Activated naive CD4-positive, alpha-beta T cell treated with anti-CD3 and anti-CD28 coated beads, Interleukin-2, amount 50 U/mL, for 72 hours (primary cell): ENCODE measurements at regions not wholly inside any gene's neighbourhood (a gene's known extent, or its start where the extent isn't known, plus 50 kb on each side); places are given as distances from the start of the nearest gene placed in this dataset.
"Not testable (repeated sequence)": the region's sequence is repeated elsewhere in the genome, so short reads cannot be mapped to it uniquely, and the experiment has no call there.

Experiments used
- ATAC-seq, 2 donors: fragments of 150-1000 bp; cut with Tn5 transposase; 2 replicates each; pipeline ENCODE4 v1.10.0; 2021; ENCODE audit warnings: mild to moderate bottlenecking in 2 of 2, moderate library complexity in 2 of 2
- DNase-seq, 2 donors: peaks; one replicate each; pipeline ENCODE4 v3.0.0; 2021 to 2022; ENCODE audit warnings: low spot score in 2 of 2
- H3K27ac Mint-ChIP-seq, 2 donors: one replicate each; pipeline ENCODE4 v1.8.0; 2022; ENCODE audit warnings: mild to moderate bottlenecking in 2 of 2, mixed read lengths in 2 of 2
- H3K36me3 Mint-ChIP-seq, 2 donors: one replicate each; pipeline ENCODE4 v1.8.0; 2022; ENCODE audit warnings: mixed read lengths in 2 of 2
- H3K9me3 Mint-ChIP-seq, 2 donors: one replicate each; pipeline ENCODE4 v1.8.0; 2022; ENCODE audit warnings: mixed read lengths in 2 of 2

GRCh38 chr17:65314212-65314611 lies 177.0 kb downstream of the RGS9 start:
- DNase-seq (no peak), ATAC-seq (no peak)
- no peaks in the 10 kb centered on the region for H3K36me3 Mint-ChIP-seq
- no peaks in the 10 kb centered on the region for H3K9me3 Mint-ChIP-seq
- no peak overlapping the region for H3K27ac Mint-ChIP-seq

- ATAC-seq (no peak), DNase-seq (no peak)
- H3K27ac Mint-ChIP-seq = no peak overlapping the region
- no peaks in the 10 kb centered on the region for H3K9me3 Mint-ChIP-seq
- no peaks in the 10 kb centered on the region for H3K36me3 Mint-ChIP-seq
These were observed 175.7 kb downstream of the RGS9 start for GRCh38 chr17:65312718-65313377.

- ATAC-seq = no peak
- no peak overlapping the region for H3K27ac Mint-ChIP-seq
- DNase-seq = no peak
- no peaks in the 10 kb centered on the region for H3K36me3 Mint-ChIP-seq
- no peaks in the 10 kb centered on the region for H3K9me3 Mint-ChIP-seq
These were observed 174.1 kb downstream of the RGS9 start for GRCh38 chr17:65311261-65311660.

- DNase-seq (no peak), ATAC-seq (no peak)
- H3K27ac Mint-ChIP-seq = no peak overlapping the region
- no peaks in the 10 kb centered on the region for H3K36me3 Mint-ChIP-seq
- H3K9me3 Mint-ChIP-seq = no peaks in the 10 kb centered on the region
These were observed 170.8 kb downstream of the RGS9 start for GRCh38 chr17:65307961-65308316.

GRCh38 chr17:65307081-65307960 lies 170.2 kb downstream of the RGS9 start:
- Mint-ChIP-seq H3K9me3 (no peaks in the 10 kb centered on the region), H3K36me3 (no peaks in the 10 kb centered on the region), H3K27ac (no peak overlapping the region)
- DNase-seq (no peak), ATAC-seq (no peak)

- no peak overlapping the region for H3K27ac Mint-ChIP-seq
- no peaks in the 10 kb centered on the region for H3K36me3 Mint-ChIP-seq
- no peak for DNase-seq
- no peak for ATAC-seq
- H3K9me3 Mint-ChIP-seq = no peaks in the 10 kb centered on the region
These were observed 168.6 kb downstream of the RGS9 start for GRCh38 chr17:65305778-65306177.

GRCh38 chr17:65305116-65305515 lies 167.9 kb downstream of the RGS9 start:
- ATAC-seq (no peak), DNase-seq (no peak)
- Mint-ChIP-seq H3K27ac (no peak overlapping the region), H3K36me3 (no peaks in the 10 kb centered on the region), H3K9me3 (no peaks in the 10 kb centered on the region)

- not testable (repeated sequence) for ATAC-seq, H3K9me3 Mint-ChIP-seq, DNase-seq, H3K36me3 Mint-ChIP-seq, H3K27ac Mint-ChIP-seq
These were observed 164.7 kb downstream of the RGS9 start for GRCh38 chr17:65301882-65302281.

GRCh38 chr17:65301184-65301583 lies 164.0 kb downstream of the RGS9 start:
- ATAC-seq (no peak), DNase-seq (no peak)
- Mint-ChIP-seq H3K9me3 (no peaks in the 10 kb centered on the region), H3K27ac (no peak overlapping the region), H3K36me3 (no peaks in the 10 kb centered on the region)

- no peak for DNase-seq
- Mint-ChIP-seq H3K9me3 (no peaks in the 10 kb centered on the region), H3K36me3 (no peaks in the 10 kb centered on the region), H3K27ac (no peak overlapping the region)
- no peak for ATAC-seq
These were observed 160.7 kb downstream of the RGS9 start for GRCh38 chr17:65297916-65298315.

GRCh38 chr17:65297384-65297783 lies 160.2 kb downstream of the RGS9 start:
- Mint-ChIP-seq H3K36me3 (no peaks in the 10 kb centered on the region), H3K9me3 (no peaks in the 10 kb centered on the region), H3K27ac (no peak overlapping the region)
- DNase-seq = no peak
- ATAC-seq = no peak

GRCh38 chr17:65294181-65294719 lies 157.1 kb downstream of the RGS9 start:
- DNase-seq = peak in 1 of 2 donors; percentile 50
- Mint-ChIP-seq H3K36me3 (no peaks in the 10 kb centered on the region), H3K9me3 (no peaks in the 10 kb centered on the region), H3K27ac (no peak overlapping the region)
- ATAC-seq = peak; percentile 78 to 83

- Mint-ChIP-seq H3K36me3 (no peaks in the 10 kb centered on the region), H3K9me3 (no peaks in the 10 kb centered on the region), H3K27ac (no peak overlapping the region)
- DNase-seq (no peak), ATAC-seq (no peak)
These were observed 156.5 kb downstream of the RGS9 start for GRCh38 chr17:65293584-65294180.

- Mint-ChIP-seq H3K36me3 (no peaks in the 10 kb centered on the region), H3K9me3 (no peaks in the 10 kb centered on the region), H3K27ac (no peak overlapping the region)
- DNase-seq (no peak), ATAC-seq (no peak)
These were observed 155.3 kb downstream of the RGS9 start for GRCh38 chr17:65292430-65292829.

- not testable (repeated sequence) for DNase-seq, H3K9me3 Mint-ChIP-seq, ATAC-seq, H3K27ac Mint-ChIP-seq, H3K36me3 Mint-ChIP-seq
These were observed 154.1 kb downstream of the RGS9 start for GRCh38 chr17:65291301-65291700.

- H3K27ac Mint-ChIP-seq = no peak overlapping the region
- H3K9me3 Mint-ChIP-seq = no peaks in the 10 kb centered on the region
- no peak for ATAC-seq
- no peak for DNase-seq
- no peaks in the 10 kb centered on the region for H3K36me3 Mint-ChIP-seq
These were observed 153.4 kb downstream of the RGS9 start for GRCh38 chr17:65290616-65291015.

- Mint-ChIP-seq H3K27ac (no peak overlapping the region), H3K9me3 (peaks cover 0 to under 1% of the 10 kb centered on the region in 2 donors)
These were observed 152.9 kb downstream of the RGS9 start for GRCh38 chr17:65290056-65290455.

More at GRCh38 chr17:65290056-65290455, 152.9 kb downstream of the RGS9 start:
- H3K36me3 Mint-ChIP-seq = no peaks in the 10 kb centered on the region
- DNase-seq = no peak
- ATAC-seq = no peak
